ENCODE measurements at regions not wholly inside any gene's neighbourhood (a gene's known extent, or its start where the extent isn't known, plus 50 kb on each side); places are given as distances from the start of the nearest gene placed in this dataset.

DNA sequence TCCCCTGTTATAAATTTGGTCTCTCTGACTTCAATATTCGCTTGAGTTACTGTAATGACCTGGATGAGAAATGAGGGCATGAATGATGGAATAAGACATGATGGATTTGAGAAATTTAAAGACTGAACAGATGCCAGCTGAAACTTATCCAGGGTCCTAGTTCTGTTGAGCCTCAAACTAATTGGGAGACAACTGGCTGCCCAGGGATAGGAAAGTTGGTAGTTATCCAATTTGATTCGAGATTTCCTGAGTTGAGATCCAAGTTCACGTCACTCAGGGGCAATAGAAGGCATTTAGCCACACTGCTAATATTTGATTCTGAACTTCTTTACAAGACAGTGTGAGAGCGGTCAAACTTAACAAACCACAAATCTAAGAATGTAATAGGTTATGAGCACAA lies 159.0 kb upstream of the CXCL13 start:
- FAIRE-seq (no peak), DNase-seq (ENCODE audit: low read depth, low spot score) (no peak)
- BruUV-seq (replicated peaks): no TSS peak
- no peak overlapping the region for H3K27ac ChIP-seq (ENCODE audit: insufficient read depth, low read depth, low read length)
- H3K27me3 ChIP-seq (ENCODE audit: control insufficient read depth in 2 of 2, insufficient read depth in 2 of 2, low read length in 2 of 2): no peaks in the 10 kb centered on the region
- no peaks in the 10 kb centered on the region for H4K20me1 ChIP-seq (replicated peaks; ENCODE audit: control insufficient read depth, extremely low read depth, insufficient read depth, low read length)
- dilution Hi-C loops (cut with MboI; ENCODE audit: extremely low pct_ligation_motif_present, low sequenced_read_pairs) (no loop called here), intact Hi-C loops (cut with micrococcal nuclease) (no loop called here)
- no peaks in the 10 kb centered on the region for H3K79me2 ChIP-seq (ENCODE audit: control insufficient read depth, insufficient read depth, low read length)
- TF ChIP-seq, protein P1, sequence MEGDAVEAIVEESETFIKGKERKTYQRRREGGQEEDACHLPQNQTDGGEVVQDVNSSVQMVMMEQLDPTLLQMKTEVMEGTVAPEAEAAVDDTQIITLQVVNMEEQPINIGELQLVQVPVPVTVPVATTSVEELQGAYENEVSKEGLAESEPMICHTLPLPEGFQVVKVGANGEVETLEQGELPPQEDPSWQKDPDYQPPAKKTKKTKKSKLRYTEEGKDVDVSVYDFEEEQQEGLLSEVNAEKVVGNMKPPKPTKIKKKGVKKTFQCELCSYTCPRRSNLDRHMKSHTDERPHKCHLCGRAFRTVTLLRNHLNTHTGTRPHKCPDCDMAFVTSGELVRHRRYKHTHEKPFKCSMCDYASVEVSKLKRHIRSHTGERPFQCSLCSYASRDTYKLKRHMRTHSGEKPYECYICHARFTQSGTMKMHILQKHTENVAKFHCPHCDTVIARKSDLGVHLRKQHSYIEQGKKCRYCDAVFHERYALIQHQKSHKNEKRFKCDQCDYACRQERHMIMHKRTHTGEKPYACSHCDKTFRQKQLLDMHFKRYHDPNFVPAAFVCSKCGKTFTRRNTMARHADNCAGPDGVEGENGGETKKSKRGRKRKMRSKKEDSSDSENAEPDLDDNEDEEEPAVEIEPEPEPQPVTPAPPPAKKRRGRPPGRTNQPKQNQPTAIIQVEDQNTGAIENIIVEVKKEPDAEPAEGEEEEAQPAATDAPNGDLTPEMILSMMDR (IDR thresholded peaks at IDR 0.05; ENCODE audit: extremely low read depth in 1 of 2, insufficient read depth in 1 of 2, low read depth in 1 of 2, low read length in 2 of 2): no peak
- no peak for TF ChIP-seq FOS (IDR thresholded peaks at IDR 0.05; ENCODE audit: borderline replicate concordance, insufficient read depth, low read length)
- no peak for TF ChIP-seq POLR2AphosphoS5 (IDR thresholded peaks at IDR 0.05; ENCODE audit: insufficient read depth, low read depth, low read length)
- TF ChIP-seq, protein P2, sequence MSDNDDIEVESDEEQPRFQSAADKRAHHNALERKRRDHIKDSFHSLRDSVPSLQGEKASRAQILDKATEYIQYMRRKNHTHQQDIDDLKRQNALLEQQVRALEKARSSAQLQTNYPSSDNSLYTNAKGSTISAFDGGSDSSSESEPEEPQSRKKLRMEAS (IDR thresholded peaks at IDR 0.05; ENCODE audit: insufficient read depth, insufficient read length): no peak
- TF ChIP-seq JUN (IDR thresholded peaks at IDR 0.05; ENCODE audit: borderline replicate concordance, insufficient read depth, insufficient read length, low read depth): no peak
- no peak for TF ChIP-seq MYC (IDR thresholded peaks at IDR 0.05; ENCODE audit: low read depth, low read length)
- H3K9ac ChIP-seq (replicated peaks; ENCODE audit: extremely low read depth, insufficient read depth, low read length): no peak overlapping the region
- H3K36me3 ChIP-seq (ENCODE audit: control insufficient read depth in 2 of 2, extremely low read depth in 1 of 2, insufficient read depth in 2 of 2, low read length in 2 of 2): no peaks in the 10 kb centered on the region
- no peaks in the 10 kb centered on the region for H3K4me1 ChIP-seq (ENCODE audit: control insufficient read depth, extremely low read depth, insufficient read depth, low read length)
- H3K9me1 ChIP-seq (replicated peaks; ENCODE audit: control insufficient read depth, extremely low read depth, insufficient read depth, low read length): no peaks in the 10 kb centered on the region
- ChIA-PET CTCF (no interaction called here), POLR2A (no interaction called here)
- no peak overlapping the region for H2AFZ ChIP-seq (ENCODE audit: low read depth, low read length)
- no peaks in the 10 kb centered on the region for H3K9me3 ChIP-seq (replicated peaks; ENCODE audit: control insufficient read depth, insufficient read depth, low read length)
- H3K4me3 ChIP-seq (replicated peaks in 1 of 3; ENCODE audit: insufficient read depth in 1 of 3, low read depth in 1 of 3, low read length in 3 of 3): no peak overlapping the region
- H3K4me2 ChIP-seq (ENCODE audit: insufficient read depth, low read length): no peak overlapping the region

DNA sequence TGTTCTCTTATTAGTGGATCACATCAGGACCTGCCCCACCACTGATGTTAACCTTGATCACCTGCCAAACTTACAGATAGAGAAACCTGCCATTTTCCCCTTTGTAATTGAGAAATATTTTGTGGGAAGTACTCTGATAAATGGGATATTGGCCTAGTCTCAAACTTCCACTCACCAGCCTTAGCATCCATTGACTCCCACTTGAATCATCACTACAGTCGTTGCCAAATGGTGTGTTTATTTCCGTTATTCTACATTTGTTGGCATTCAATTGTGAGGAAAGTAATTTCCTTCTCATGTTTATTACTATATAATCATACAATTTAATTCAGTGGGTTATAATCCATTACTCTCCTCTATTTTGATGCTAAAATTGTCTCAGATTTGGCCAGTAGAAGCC lies 156.4 kb upstream of the CXCL13 start:
- H3K36me3 ChIP-seq (ENCODE audit: control insufficient read depth in 2 of 2, extremely low read depth in 1 of 2, insufficient read depth in 2 of 2, low read length in 2 of 2): no peaks in the 10 kb centered on the region
- H3K9me1 ChIP-seq (replicated peaks; ENCODE audit: control insufficient read depth, extremely low read depth, insufficient read depth, low read length): no peaks in the 10 kb centered on the region
- no peak overlapping the region for H3K9ac ChIP-seq (replicated peaks; ENCODE audit: extremely low read depth, insufficient read depth, low read length)
- DNase-seq (ENCODE audit: low read depth, low spot score) (no peak), FAIRE-seq (no peak)
- CTCF ChIA-PET: interaction anchor here (0.6 kb wide), 1 partner anchor 13 kb away, joined by 3 read pairs; no protein-coding TSS in a partner anchor
- POLR2A ChIA-PET: no interaction called here
- intact Hi-C loops (cut with micrococcal nuclease): no loop called here
- dilution Hi-C loops (cut with MboI; ENCODE audit: extremely low pct_ligation_motif_present, low sequenced_read_pairs): no loop called here
- no peaks in the 10 kb centered on the region for H4K20me1 ChIP-seq (replicated peaks; ENCODE audit: control insufficient read depth, extremely low read depth, insufficient read depth, low read length)
- H3K9me3 ChIP-seq (replicated peaks; ENCODE audit: control insufficient read depth, insufficient read depth, low read length): no peaks in the 10 kb centered on the region
- no peak overlapping the region for H2AFZ ChIP-seq (ENCODE audit: low read depth, low read length)
- TF ChIP-seq MYC (IDR thresholded peaks at IDR 0.05; ENCODE audit: low read depth, low read length) (no peak), GATA2 (IDR thresholded peaks at IDR 0.05; ENCODE audit: insufficient read depth, insufficient read length, low read depth, low read length) (no peak), JUN (IDR thresholded peaks at IDR 0.05; ENCODE audit: borderline replicate concordance, insufficient read depth, insufficient read length, low read depth) (no peak), POLR2A (IDR thresholded peaks at IDR 0.05; ENCODE audit: low read depth, low read length) (no peak), FOS (IDR thresholded peaks at IDR 0.05; ENCODE audit: borderline replicate concordance, insufficient read depth, low read length) (no peak), EZH2 (IDR thresholded peaks at IDR 0.05; ENCODE audit: borderline replicate concordance, low read depth, low read length, severe bottlenecking) (no peak), POLR2AphosphoS5 (IDR thresholded peaks at IDR 0.05; ENCODE audit: insufficient read depth, low read depth, low read length) (no peak)
- TF ChIP-seq, protein P2 (IDR thresholded peaks at IDR 0.05; ENCODE audit: insufficient read depth, insufficient read length): no peak
- TF ChIP-seq, protein P1 (IDR thresholded peaks at IDR 0.05; ENCODE audit: extremely low read depth in 1 of 2, insufficient read depth in 1 of 2, low read depth in 1 of 2, low read length in 2 of 2): no peak
- H3K27ac ChIP-seq (ENCODE audit: insufficient read depth, low read depth, low read length): no peak overlapping the region
- no peaks in the 10 kb centered on the region for H3K4me1 ChIP-seq (ENCODE audit: control insufficient read depth, extremely low read depth, insufficient read depth, low read length)
- no TSS peak for BruUV-seq (replicated peaks)
- no peaks in the 10 kb centered on the region for H3K27me3 ChIP-seq (ENCODE audit: control insufficient read depth in 2 of 2, insufficient read depth in 2 of 2, low read length in 2 of 2)
- H3K4me3 ChIP-seq (replicated peaks in 1 of 3; ENCODE audit: insufficient read depth in 1 of 3, low read depth in 1 of 3, low read length in 3 of 3): no peak overlapping the region
- no peak overlapping the region for H3K4me2 ChIP-seq (ENCODE audit: insufficient read depth, low read length)
- H3K79me2 ChIP-seq (ENCODE audit: control insufficient read depth, insufficient read depth, low read length): no peaks in the 10 kb centered on the region

Data from endothelial cell of umbilical vein (primary cell).